CD4-positive, alpha-beta T cell (primary cell): ENCODE measurements at regions not wholly inside any gene's neighbourhood (a gene's known extent, or its start where the extent isn't known, plus 50 kb on each side); places are given as distances from the start of the nearest gene placed in this dataset.

Source experiments
- ATAC-seq: fragments of 200-7000 bp; cut with Tn5 transposase; one replicate; pipeline ENCODE4 v1.10.0; 2022; ENCODE audit warnings: mild to moderate bottlenecking; ENCODE audit not compliant: poor library complexity
- CTCF ChIA-PET: fragments of 350-600 bp; sonication (Branson Sonifier 250); formaldehyde crosslinking; loops from one replicate; lab custom pipeline; 2021; ENCODE audit warnings: antibody characterized with exemption, inconsistent platforms; lab: Charles Lee
- POLR2A ChIA-PET: fragments of 350-600 bp; sonication (Branson Sonifier 250); formaldehyde crosslinking; loops from one replicate; lab custom pipeline; 2021; ENCODE audit warnings: antibody characterized with exemption, inconsistent platforms; lab: Charles Lee
- DNase-seq, 14 experiments: peaks; one replicate each; pipeline ENCODE4 v3.0.0-alpha.2; 2013 to 2020; ENCODE audit warnings: mixed read lengths in 2 of 14
- H3K27ac ChIP-seq, 2 donors: one replicate each; pipeline versions ENCODE4 v1.5.1 to v1.7.0; 2013; ENCODE audit warnings: low read length in 2 of 2, low read depth in 1 of 2, mild to moderate bottlenecking in 1 of 2
- H3K27me3 ChIP-seq, 2 experiments: 1 replicate in 1 of 2; 2 replicates in 1 of 2; pipeline versions ENCODE4 v1.6.1 to v1.7.0; 2013; ENCODE audit warnings: low read length in 2 of 2, control low read depth in 1 of 2, mild to moderate bottlenecking in 1 of 2, moderate library complexity in 1 of 2; ENCODE audit not compliant: insufficient read depth in 2 of 2, control insufficient read depth in 1 of 2
- H3K36me3 ChIP-seq: one replicate; pipeline ENCODE4 v1.6.1; 2013; ENCODE audit warnings: low read length, control low read depth; ENCODE audit not compliant: insufficient read depth
- H3K4me1 ChIP-seq: one replicate; pipeline ENCODE4 v1.6.1; 2013; ENCODE audit warnings: low read length, control low read depth; ENCODE audit not compliant: insufficient read depth
- H3K4me3 ChIP-seq: one replicate; pipeline ENCODE4 v1.5.1; 2013; ENCODE audit warnings: mild to moderate bottlenecking, low read length, moderate library complexity
- H3K9me3 ChIP-seq, 2 experiments: 1 replicate in 1 of 2; 2 replicates in 1 of 2; pipeline versions ENCODE4 v1.6.1 to v1.7.0; 2013; ENCODE audit warnings: low read length in 2 of 2, mild to moderate bottlenecking in 2 of 2, control low read depth in 1 of 2, moderate library complexity in 1 of 2; ENCODE audit not compliant: control insufficient read depth in 1 of 2, insufficient read depth in 1 of 2
- H3K27ac Mint-ChIP-seq: one replicate; pipeline ENCODE4 v1.8.0; 2020; ENCODE audit warnings: mixed read lengths
- H3K27me3 Mint-ChIP-seq: one replicate; pipeline ENCODE4 v1.8.0; 2021; ENCODE audit warnings: mixed read lengths
- H3K36me3 Mint-ChIP-seq: one replicate; pipeline ENCODE4 v1.8.0; 2021; ENCODE audit warnings: low read depth, mixed read lengths
- H3K4me1 Mint-ChIP-seq: one replicate; pipeline ENCODE4 v1.8.0; 2021; ENCODE audit warnings: low read depth, mixed read lengths
- H3K4me3 Mint-ChIP-seq: one replicate; pipeline ENCODE4 v1.8.0; 2020; ENCODE audit warnings: mild to moderate bottlenecking, mixed read lengths
- H3K9me3 Mint-ChIP-seq: one replicate; pipeline ENCODE4 v1.8.0; 2020; ENCODE audit warnings: mixed read lengths
- CTCF ChIP-seq: fragments of 200-600 bp; IDR thresholded peaks from one replicate; pipeline ENCODE4 v1.8.0; 2022; ENCODE audit warnings: antibody characterized with exemption, mild to moderate bottlenecking
- intact Hi-C, 2 experiments: fragments of 100-400 bp; cut with DNase I in 1 of 2; cut with micrococcal nuclease in 1 of 2; formaldehyde crosslinking; loops; one replicate each; pipeline versions ENCODE4 v1.15.1 to v1.9.0; 2023 to 2025; cut with DNase I, micrococcal nuclease

DNA sequence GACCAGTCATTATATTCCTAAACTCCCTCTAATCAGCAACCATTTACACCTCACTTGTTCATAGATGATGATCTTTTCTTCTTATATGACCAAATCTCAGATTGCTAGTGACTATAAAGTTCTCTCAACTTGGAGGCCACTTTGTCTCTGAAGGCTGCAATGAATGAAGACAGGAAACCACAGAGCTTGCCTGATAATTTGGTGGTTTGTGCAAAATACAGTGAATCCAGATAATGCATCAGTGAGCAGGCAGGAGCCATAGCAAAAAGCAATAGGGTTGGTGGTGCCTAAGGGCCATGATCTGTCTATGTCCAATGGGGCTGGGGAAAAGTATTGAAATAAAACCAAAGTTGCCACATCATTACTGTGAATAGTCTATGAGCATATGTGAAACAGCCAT lies 123.8 kb upstream of the LRFN5 start:
- ChIA-PET CTCF (no interaction called here), POLR2A (no interaction called here)
- Mint-ChIP-seq H3K4me1 (no peaks in the 10 kb centered on the region), H3K36me3 (no peaks in the 10 kb centered on the region), H3K9me3 (peaks cover 3% of the 10 kb centered on the region), H3K27ac (no peak overlapping the region), H3K4me3 (no peak overlapping the region), H3K27me3 (no peaks in the 10 kb centered on the region)
- no peaks in the 10 kb centered on the region for H3K4me1 ChIP-seq
- no peaks in the 10 kb centered on the region for H3K27me3 ChIP-seq
- intact Hi-C loops = no loop called here
- no peak for DNase-seq
- H3K9me3 ChIP-seq = no peaks in the 10 kb centered on the region
- TF ChIP-seq CTCF = no peak
- ATAC-seq = no peak
- H3K36me3 ChIP-seq = no peaks in the 10 kb centered on the region
- H3K4me3 ChIP-seq = no peak overlapping the region
- H3K27ac ChIP-seq = no peak overlapping the region

DNA sequence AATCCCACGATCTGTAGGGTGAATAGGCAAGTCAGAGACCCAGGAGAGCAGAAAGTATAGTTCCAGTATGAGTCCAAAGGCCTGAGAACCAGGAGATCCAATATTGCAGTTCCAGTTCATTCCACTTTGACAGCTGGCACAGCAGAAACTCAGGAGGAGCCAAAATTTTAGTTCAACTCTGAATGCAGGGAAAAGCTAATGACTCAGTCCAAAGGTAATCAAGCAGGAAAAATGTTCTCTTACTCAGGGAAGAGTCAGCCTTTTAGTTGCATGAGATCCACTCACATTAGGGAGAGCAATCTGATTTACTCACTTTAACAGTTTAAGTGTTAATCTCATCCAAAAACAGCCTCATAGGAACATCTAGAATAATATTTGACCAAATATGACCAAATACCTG lies 130.2 kb upstream of the LRFN5 start:
- H3K27me3 Mint-ChIP-seq = no peaks in the 10 kb centered on the region
- H3K27ac ChIP-seq = no peak overlapping the region
- no peak for TF ChIP-seq CTCF
- H3K36me3 Mint-ChIP-seq = no peaks in the 10 kb centered on the region
- H3K4me3 ChIP-seq = no peak overlapping the region
- H3K9me3 Mint-ChIP-seq = no peaks in the 10 kb centered on the region
- no peak for DNase-seq
- no peak overlapping the region for H3K27ac Mint-ChIP-seq
- ChIA-PET POLR2A (no interaction called here), CTCF (no interaction called here)
- no peaks in the 10 kb centered on the region for H3K4me1 ChIP-seq
- no peak for ATAC-seq
- H3K36me3 ChIP-seq = no peaks in the 10 kb centered on the region
- intact Hi-C loops = no loop called here
- no peaks in the 10 kb centered on the region for H3K9me3 ChIP-seq
- H3K27me3 ChIP-seq = no peaks in the 10 kb centered on the region
- no peaks in the 10 kb centered on the region for H3K4me1 Mint-ChIP-seq
- no peak overlapping the region for H3K4me3 Mint-ChIP-seq

GRCh38 chr14:41461380-41461779 lies 145.3 kb upstream of the LRFN5 start:
- Histone ChIP-seq H3K4me1 (no peaks in the 10 kb centered on the region), H3K27me3 (no peaks in the 10 kb centered on the region), H3K36me3 (no peaks in the 10 kb centered on the region), H3K9me3 (no peaks in the 10 kb centered on the region), H3K27ac (no peak overlapping the region), H3K4me3 (no peak overlapping the region)
- POLR2A ChIA-PET = no interaction called here
- H3K4me3 Mint-ChIP-seq = no peak overlapping the region
- no peaks in the 10 kb centered on the region for H3K9me3 Mint-ChIP-seq
- H3K36me3 Mint-ChIP-seq = no peaks in the 10 kb centered on the region
- TF ChIP-seq CTCF = no peak
- intact Hi-C loops = no loop called here
- H3K4me1 Mint-ChIP-seq = no peaks in the 10 kb centered on the region
- CTCF ChIA-PET = no interaction called here
- DNase-seq (no peak), ATAC-seq (no peak)
- H3K27me3 Mint-ChIP-seq = no peaks in the 10 kb centered on the region
- H3K27ac Mint-ChIP-seq = no peak overlapping the region
